LNCAP (cell line): ENCODE measurements at regions not wholly inside any gene's neighbourhood (a gene's known extent, or its start where the extent isn't known, plus 50 kb on each side); places are given as distances from the start of the nearest gene placed in this dataset.

ENCODE experiments used
- CTCF ChIP-seq: fragments of 450-650 bp; IDR thresholded peaks from 2 replicates; pipeline ENCODE4 v1.5.1; 2017; ENCODE audit warnings: mild to moderate bottlenecking

- TF ChIP-seq CTCF, result no peak
Measured at GRCh38 chrX:138886769-138887168, 175.3 kb upstream of the FGF13 start.

- TF ChIP-seq CTCF, result no peak
Measured at GRCh38 chrX:138885886-138886285, 174.4 kb upstream of the FGF13 start.

GRCh38 chrX:138877746-138878145 is 166.2 kb upstream of the FGF13 start:
- no peak for TF ChIP-seq CTCF

- no peak for TF ChIP-seq CTCF
Measured at GRCh38 chrX:138875472-138875871, 164.0 kb upstream of the FGF13 start.

GRCh38 chrX:138874271-138874935 is 162.9 kb upstream of the FGF13 start:
- no peak for TF ChIP-seq CTCF

GRCh38 chrX:138872537-138872936 is 161.0 kb upstream of the FGF13 start:
- no peak for TF ChIP-seq CTCF

GRCh38 chrX:138871739-138872138 is 160.2 kb upstream of the FGF13 start:
- TF ChIP-seq CTCF, result no peak

GRCh38 chrX:138866643-138867042 is 155.1 kb upstream of the FGF13 start:
- TF ChIP-seq CTCF, result no peak
